GM10248 (cell line): ENCODE measurements at regions not wholly inside any gene's neighbourhood (a gene's known extent, or its start where the extent isn't known, plus 50 kb on each side); places are given as distances from the start of the nearest gene placed in this dataset.

Source experiments
- CTCF ChIA-PET: fragments of 300-600 bp; sonication (Branson Sonifier 250); formaldehyde crosslinking; extraction: SDS; loops from one replicate; lab custom pipeline; 2021; ENCODE audit warnings: antibody characterized with exemption; lab: Yijun Ruan, JAX
- POLR2A ChIA-PET: fragments of 350-650 bp; sonication (Branson Sonifier 250); formaldehyde crosslinking; extraction: SDS; loops from one replicate; lab custom pipeline; 2020; ENCODE audit warnings: antibody characterized with exemption; lab: Yijun Ruan, JAX
- DNase-seq: peaks from one replicate; pipeline ENCODE4 v3.0.0; 2012; ENCODE audit errors: extremely low spot score
- TF ChIP-seq, protein P1 (sequence below): IDR thresholded peaks from 2 replicates; pipeline ENCODE4 v1.5.1; 2012; ENCODE audit warnings: mild to moderate bottlenecking, low read depth; ENCODE audit errors: extremely low read depth, missing control alignments, control extremely low read depth

DNA sequence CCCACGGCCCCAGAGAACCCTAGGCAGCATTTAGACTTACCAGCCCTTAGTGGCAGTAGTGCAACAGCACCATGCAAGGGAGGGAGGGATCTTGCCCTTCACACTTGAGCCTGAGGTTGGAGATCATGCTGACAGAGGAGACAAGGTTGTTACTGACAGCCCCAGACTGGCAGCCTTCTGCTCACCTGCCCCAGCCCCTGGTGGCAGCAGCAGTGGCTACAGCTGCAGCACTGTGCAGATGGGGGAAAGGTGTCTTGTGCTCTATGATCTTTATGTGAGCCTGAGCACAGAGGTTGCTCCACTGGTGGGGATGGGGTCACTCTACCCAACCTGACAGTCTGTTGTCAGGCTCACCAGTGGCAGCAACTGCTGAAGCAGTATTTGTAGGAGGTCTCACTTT is 501.2 kb upstream of the LRRTM4 start:
- POLR2A ChIA-PET: no interaction called here
- CTCF ChIA-PET: interaction anchor here (0.9 kb wide), 1 partner anchor 10 kb away, joined by 3 read pairs; no protein-coding TSS in a partner anchor

DNA sequence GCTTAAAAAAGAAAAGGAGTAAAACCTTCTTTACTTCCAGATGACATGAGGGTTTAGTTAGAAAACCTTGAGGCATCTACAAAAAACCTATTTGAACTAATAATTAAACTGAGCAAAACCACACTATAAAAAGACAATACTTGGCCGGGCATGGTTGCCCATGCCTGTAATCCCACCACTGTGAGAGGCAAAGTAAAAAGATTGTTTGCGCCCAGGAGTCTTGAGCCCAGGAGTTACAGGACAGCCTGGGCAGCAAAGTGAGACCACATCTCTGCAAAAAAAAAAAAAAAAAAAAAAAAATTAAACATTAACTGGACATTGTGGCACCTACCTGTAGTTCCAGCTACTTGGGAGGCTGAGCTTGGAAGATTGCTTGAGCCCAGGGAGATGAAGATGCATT is 502.8 kb upstream of the LRRTM4 start:
- ChIA-PET CTCF (no interaction called here), POLR2A (no interaction called here)
- DNase-seq: no peak
- TF ChIP-seq, protein P1, sequence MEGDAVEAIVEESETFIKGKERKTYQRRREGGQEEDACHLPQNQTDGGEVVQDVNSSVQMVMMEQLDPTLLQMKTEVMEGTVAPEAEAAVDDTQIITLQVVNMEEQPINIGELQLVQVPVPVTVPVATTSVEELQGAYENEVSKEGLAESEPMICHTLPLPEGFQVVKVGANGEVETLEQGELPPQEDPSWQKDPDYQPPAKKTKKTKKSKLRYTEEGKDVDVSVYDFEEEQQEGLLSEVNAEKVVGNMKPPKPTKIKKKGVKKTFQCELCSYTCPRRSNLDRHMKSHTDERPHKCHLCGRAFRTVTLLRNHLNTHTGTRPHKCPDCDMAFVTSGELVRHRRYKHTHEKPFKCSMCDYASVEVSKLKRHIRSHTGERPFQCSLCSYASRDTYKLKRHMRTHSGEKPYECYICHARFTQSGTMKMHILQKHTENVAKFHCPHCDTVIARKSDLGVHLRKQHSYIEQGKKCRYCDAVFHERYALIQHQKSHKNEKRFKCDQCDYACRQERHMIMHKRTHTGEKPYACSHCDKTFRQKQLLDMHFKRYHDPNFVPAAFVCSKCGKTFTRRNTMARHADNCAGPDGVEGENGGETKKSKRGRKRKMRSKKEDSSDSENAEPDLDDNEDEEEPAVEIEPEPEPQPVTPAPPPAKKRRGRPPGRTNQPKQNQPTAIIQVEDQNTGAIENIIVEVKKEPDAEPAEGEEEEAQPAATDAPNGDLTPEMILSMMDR: no peak

More for the DNA sequence above, 501.2 kb upstream of the LRRTM4 start:
- TF ChIP-seq, protein P1: no peak
- no peak for DNase-seq

DNA sequence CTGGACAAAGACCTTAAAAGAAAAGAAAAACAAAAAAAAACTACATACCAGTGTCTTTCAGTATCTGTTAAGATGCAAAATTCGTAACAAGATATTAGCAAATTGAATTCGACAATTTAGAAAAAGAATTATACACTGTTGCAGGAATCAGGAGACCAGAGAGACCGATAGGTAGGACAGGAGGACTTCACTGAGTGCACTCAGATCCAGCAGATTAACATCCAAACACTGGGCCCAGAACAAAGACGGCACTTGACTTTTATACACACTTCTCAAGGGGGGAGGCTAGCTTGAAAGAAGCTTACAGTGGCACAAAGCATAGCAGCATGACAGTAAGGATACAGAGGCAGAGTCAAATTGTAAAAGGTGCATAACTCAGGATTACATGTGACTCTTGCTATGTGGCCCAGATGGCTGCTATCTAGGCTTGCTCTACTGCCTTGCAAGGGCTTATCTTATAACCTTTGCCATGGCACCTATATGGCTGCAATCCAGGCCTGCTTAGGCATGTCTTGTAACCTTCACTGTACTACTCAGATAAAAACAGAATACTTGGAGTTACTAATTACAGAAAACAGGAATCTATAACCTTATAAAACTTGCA is 507.3 kb upstream of the LRRTM4 start:
- no peak for DNase-seq
- CTCF ChIA-PET: no interaction called here
- TF ChIP-seq, protein P1: no peak
- POLR2A ChIA-PET: no interaction called here

DNA sequence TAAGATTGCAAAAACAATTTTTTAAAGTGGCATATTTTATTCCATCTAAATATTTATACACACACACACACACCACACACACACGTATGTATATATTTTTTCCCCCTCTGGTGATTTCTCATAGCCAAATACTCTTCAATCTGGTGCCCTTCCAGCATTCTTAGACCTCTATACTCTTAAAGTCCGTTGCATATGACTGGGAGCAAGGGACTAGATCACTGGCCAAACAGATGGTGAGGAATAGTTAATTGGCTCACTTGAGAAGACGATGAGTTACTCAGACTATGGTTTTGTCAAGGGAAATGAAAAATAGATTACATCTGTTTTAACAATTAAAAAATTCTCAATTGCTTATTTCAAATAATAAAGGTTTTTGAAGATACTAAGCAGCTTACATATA is 512.5 kb upstream of the LRRTM4 start:
- no peak for DNase-seq
- TF ChIP-seq, protein P1: no peak
- ChIA-PET POLR2A (no interaction called here), CTCF (no interaction called here)

DNA sequence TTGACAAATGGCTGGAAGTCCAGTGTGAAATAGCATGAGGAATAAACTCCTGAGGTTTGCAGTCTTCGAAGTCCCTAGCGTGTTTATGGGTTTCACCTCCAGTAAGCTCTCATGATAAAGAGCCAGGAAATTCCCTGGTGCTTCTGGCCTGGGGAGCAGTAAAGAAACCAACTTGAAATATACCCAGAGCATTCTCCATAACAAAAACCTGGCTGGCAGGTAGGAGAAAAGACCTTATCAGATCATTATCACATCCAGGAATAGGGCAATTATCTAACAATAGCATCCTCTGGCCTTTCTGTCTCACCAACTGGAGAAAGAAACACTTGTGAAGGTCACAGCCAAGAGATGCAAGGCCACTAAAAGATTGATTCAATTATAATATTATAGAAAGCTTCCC is 513.6 kb upstream of the LRRTM4 start:
- ChIA-PET POLR2A (no interaction called here), CTCF (interaction anchor here (1.3 kb wide), 1 partner anchor 25 kb away, joined by 3 read pairs; no protein-coding TSS in a partner anchor)
- DNase-seq: no peak
- TF ChIP-seq, protein P1: no peak

DNA sequence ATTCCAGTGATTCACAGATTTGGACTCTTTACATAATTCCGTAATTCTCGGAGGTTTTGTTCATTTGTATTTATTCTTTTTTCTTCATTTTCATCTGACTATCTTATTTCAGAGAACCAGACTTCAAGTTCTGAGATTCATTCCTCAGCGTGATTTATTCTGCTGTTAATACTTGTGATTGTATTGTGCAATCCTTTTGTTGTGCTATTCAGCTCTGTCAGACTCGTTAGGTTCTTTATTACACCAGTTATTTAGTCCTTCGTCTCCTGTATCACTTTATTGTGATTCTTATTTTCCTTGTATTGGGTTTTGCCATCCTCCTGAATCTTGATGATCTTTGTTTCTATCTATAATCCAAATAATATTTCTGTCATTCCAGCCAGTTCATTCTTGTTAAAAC is 529.3 kb upstream of the LRRTM4 start:
- TF ChIP-seq, protein P1: no peak
- CTCF ChIA-PET: no interaction called here

More for the DNA sequence above, 529.3 kb upstream of the LRRTM4 start:
- POLR2A ChIA-PET: no interaction called here
- DNase-seq: no peak
